ENCODE measurements at regions not wholly inside any gene's neighbourhood (a gene's known extent, or its start where the extent isn't known, plus 50 kb on each side); places are given as distances from the start of the nearest gene placed in this dataset.

DNA sequence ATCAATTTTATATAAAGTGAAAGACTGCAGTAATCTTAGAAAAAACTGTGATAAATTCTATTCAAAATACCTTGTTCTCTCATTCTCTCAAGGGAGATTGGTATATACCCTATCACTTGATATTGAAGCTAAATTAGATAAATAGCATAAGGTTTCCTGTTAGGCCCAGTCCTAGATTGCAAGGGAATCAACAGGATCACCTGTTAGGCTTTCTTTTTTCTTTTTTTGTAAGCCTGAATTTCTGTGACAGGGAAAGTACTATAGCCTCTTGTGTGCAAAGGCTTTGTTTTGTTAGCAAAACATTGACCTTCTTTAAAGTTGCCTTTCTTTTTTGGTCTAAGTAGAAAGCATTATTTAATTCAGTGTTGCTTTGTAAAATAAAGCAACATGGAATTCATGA is 100.0 kb downstream of the HAUS1 start:
- TF ChIP-seq CTCF (IDR thresholded peaks at IDR 0.05; ENCODE audit: insufficient read depth, low read depth, low read length, missing control alignments): no peak
- H3K4me3 ChIP-seq (ENCODE audit: low read depth, low read length): no peak overlapping the region
- DNase-seq (ENCODE audit: low read depth): no peak

- TF ChIP-seq CTCF (IDR thresholded peaks at IDR 0.05; ENCODE audit: insufficient read depth, low read depth, low read length, missing control alignments): no peak
- no peak overlapping the region for H3K4me3 ChIP-seq (ENCODE audit: low read depth, low read length)
- no peak for DNase-seq (ENCODE audit: low read depth)
Measured at GRCh38 chr18:46207985-46208384, 103.8 kb downstream of the HAUS1 start.

GRCh38 chr18:46209161-46209560 is 105.0 kb downstream of the HAUS1 start:
- no peak for TF ChIP-seq CTCF (IDR thresholded peaks at IDR 0.05; ENCODE audit: insufficient read depth, low read depth, low read length, missing control alignments)
- H3K4me3 ChIP-seq (ENCODE audit: low read depth, low read length): no peak overlapping the region
- DNase-seq (ENCODE audit: low read depth): no peak

DNA sequence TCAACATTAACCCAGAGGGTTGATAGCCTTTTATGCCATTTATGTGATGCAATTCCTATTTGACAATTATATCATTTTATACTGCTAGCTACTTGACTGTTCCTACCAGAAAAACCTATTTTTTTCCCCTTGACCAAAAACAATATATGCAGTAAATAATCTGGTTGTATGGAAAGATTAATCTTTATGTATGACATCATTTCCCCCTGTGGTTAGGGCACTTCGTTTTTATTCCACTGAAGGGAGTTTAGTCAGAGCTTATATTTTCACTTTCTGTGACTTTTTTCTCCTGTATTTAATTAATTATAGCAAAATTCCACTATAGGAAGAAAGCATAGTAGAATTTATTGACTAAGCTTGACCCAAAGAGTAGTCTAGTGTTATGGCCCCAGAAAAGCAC is 107.6 kb downstream of the HAUS1 start:
- TF ChIP-seq CTCF (IDR thresholded peaks at IDR 0.05; ENCODE audit: insufficient read depth, low read depth, low read length, missing control alignments): no peak
- DNase-seq (ENCODE audit: low read depth): no peak

GRCh38 chr18:46212398-46212797 is 108.2 kb downstream of the HAUS1 start:
- no peak overlapping the region for H3K4me3 ChIP-seq (ENCODE audit: low read depth, low read length)
- no peak for TF ChIP-seq CTCF (IDR thresholded peaks at IDR 0.05; ENCODE audit: insufficient read depth, low read depth, low read length, missing control alignments)
- DNase-seq (ENCODE audit: low read depth): no peak

More for the DNA sequence above, 107.6 kb downstream of the HAUS1 start:
- H3K4me3 ChIP-seq (ENCODE audit: low read depth, low read length): no peak overlapping the region

- peak; percentile 41 for DNase-seq (ENCODE audit: low read depth)
- TF ChIP-seq CTCF (IDR thresholded peaks at IDR 0.05; ENCODE audit: insufficient read depth, low read depth, low read length, missing control alignments): peak; percentile 40
- H3K4me3 ChIP-seq (ENCODE audit: low read depth, low read length): no peak overlapping the region
Measured at GRCh38 chr18:46213295-46213694, 109.1 kb downstream of the HAUS1 start.

GRCh38 chr18:46214435-46214834 is 110.2 kb downstream of the HAUS1 start:
- H3K4me3 ChIP-seq (ENCODE audit: low read depth, low read length): no peak overlapping the region
- DNase-seq (ENCODE audit: low read depth): no peak
- no peak for TF ChIP-seq CTCF (IDR thresholded peaks at IDR 0.05; ENCODE audit: insufficient read depth, low read depth, low read length, missing control alignments)
